ENCODE measurements at regions not wholly inside any gene's neighbourhood (a gene's known extent, or its start where the extent isn't known, plus 50 kb on each side); places are given as distances from the start of the nearest gene placed in this dataset.

- TF ChIP-seq ELF4 (IDR thresholded peaks at IDR 0.05) (no peak), SP1 (IDR thresholded peaks at IDR 0.05) (no peak), L3MBTL2 (conservative IDR thresholded peaks at IDR 0.05) (no peak), FOXM1 (IDR thresholded peaks at IDR 0.05; ENCODE audit: borderline replicate concordance) (no peak), FOXA1 (IDR thresholded peaks at IDR 0.05) (no peak), ZNF384 (IDR thresholded peaks at IDR 0.05) (no peak), ARNT (IDR thresholded peaks at IDR 0.05) (no peak), FOXK2 (IDR thresholded peaks at IDR 0.05) (no peak), BHLHE40 (IDR thresholded peaks at IDR 0.05; ENCODE audit: borderline replicate concordance) (no peak), CTBP1 (IDR thresholded peaks at IDR 0.05; ENCODE audit: borderline replicate concordance) (no peak), TARDBP (IDR thresholded peaks at IDR 0.05) (no peak)
- TF ChIP-seq, protein P1, sequence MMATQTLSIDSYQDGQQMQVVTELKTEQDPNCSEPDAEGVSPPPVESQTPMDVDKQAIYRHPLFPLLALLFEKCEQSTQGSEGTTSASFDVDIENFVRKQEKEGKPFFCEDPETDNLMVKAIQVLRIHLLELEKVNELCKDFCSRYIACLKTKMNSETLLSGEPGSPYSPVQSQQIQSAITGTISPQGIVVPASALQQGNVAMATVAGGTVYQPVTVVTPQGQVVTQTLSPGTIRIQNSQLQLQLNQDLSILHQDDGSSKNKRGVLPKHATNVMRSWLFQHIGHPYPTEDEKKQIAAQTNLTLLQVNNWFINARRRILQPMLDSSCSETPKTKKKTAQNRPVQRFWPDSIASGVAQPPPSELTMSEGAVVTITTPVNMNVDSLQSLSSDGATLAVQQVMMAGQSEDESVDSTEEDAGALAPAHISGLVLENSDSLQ (IDR thresholded peaks at IDR 0.05) = no peak
Measured at GRCh38 chrX:27309406-27309805, 153.7 kb downstream of the PPP4R3C start.

Data from HEK293T (cell line).